KMS-11 (cell line): ENCODE measurements at regions not wholly inside any gene's neighbourhood (a gene's known extent, or its start where the extent isn't known, plus 50 kb on each side); places are given as distances from the start of the nearest gene placed in this dataset.

Source experiments
- H2AFZ ChIP-seq: fragments of 200-600 bp; sonication (generic); 2 replicates; pipeline ENCODE4 v1.6.1; 2016; ENCODE audit warnings: antibody characterized with exemption, mixed run types, low read depth
- H3K27ac ChIP-seq: fragments of 200-600 bp; sonication (generic); 2 replicates; pipeline ENCODE4 v1.6.1; 2016; ENCODE audit warnings: mild to moderate bottlenecking, mixed run types
- H3K27me3 ChIP-seq: fragments of 200-600 bp; sonication (generic); 2 replicates; pipeline ENCODE4 v1.6.1; 2017; ENCODE audit warnings: mild to moderate bottlenecking, low read depth, mixed run types, moderate library complexity; ENCODE audit not compliant: insufficient read depth
- H3K36me3 ChIP-seq: fragments of 200-600 bp; sonication (generic); 2 replicates; pipeline ENCODE4 v1.6.1; 2017; ENCODE audit warnings: mild to moderate bottlenecking, mixed run types; ENCODE audit not compliant: insufficient read depth
- H3K4me1 ChIP-seq: fragments of 200-600 bp; sonication (generic); 2 replicates; pipeline ENCODE4 v1.6.1; 2016; ENCODE audit warnings: mild to moderate bottlenecking, low read depth, mixed run types; ENCODE audit not compliant: poor library complexity, severe bottlenecking
- H3K4me2 ChIP-seq: fragments of 200-600 bp; sonication (generic); 2 replicates; pipeline ENCODE4 v1.7.0; 2016; ENCODE audit warnings: mild to moderate bottlenecking, mixed run types
- H3K4me3 ChIP-seq: fragments of 200-600 bp; sonication (generic); IDR thresholded peaks from 2 replicates; pipeline ENCODE4 v1.6.1; 2017; ENCODE audit warnings: low read depth, low read length, mixed read lengths; ENCODE audit not compliant: insufficient read depth
- H3K79me2 ChIP-seq: fragments of 200-600 bp; sonication (generic); 2 replicates; pipeline ENCODE4 v1.6.1; 2016; ENCODE audit warnings: low read depth, mixed run types; ENCODE audit not compliant: insufficient read depth
- H3K9ac ChIP-seq: fragments of 200-600 bp; sonication (generic); 2 replicates; pipeline ENCODE4 v1.6.1; 2016; ENCODE audit warnings: mild to moderate bottlenecking, mixed run types
- H4K20me1 ChIP-seq: fragments of 200-600 bp; sonication (generic); 2 replicates; pipeline ENCODE4 v1.6.1; 2016; ENCODE audit warnings: mild to moderate bottlenecking, mixed run types; ENCODE audit not compliant: insufficient read depth
- TF ChIP-seq, protein P1 (sequence below): fragments of 200-600 bp; sonication (generic); conservative IDR thresholded peaks from 2 replicates; pipeline ENCODE4 v1.6.1; 2017; ENCODE audit warnings: low read depth, mild to moderate bottlenecking, antibody characterized with exemption, low read length, moderate library complexity, mixed read lengths

GRCh38 chr6:140816681-140817080 lies 1316.0 kb upstream of the GJE1 start:
- no peaks in the 10 kb centered on the region for H3K36me3 ChIP-seq
- H3K4me3 ChIP-seq = no peak overlapping the region
- H2AFZ ChIP-seq = no peak overlapping the region
- no peak overlapping the region for H3K9ac ChIP-seq
- peaks cover 8% of the 10 kb centered on the region for H3K4me1 ChIP-seq
- no peaks in the 10 kb centered on the region for H4K20me1 ChIP-seq
- TF ChIP-seq, protein P1, sequence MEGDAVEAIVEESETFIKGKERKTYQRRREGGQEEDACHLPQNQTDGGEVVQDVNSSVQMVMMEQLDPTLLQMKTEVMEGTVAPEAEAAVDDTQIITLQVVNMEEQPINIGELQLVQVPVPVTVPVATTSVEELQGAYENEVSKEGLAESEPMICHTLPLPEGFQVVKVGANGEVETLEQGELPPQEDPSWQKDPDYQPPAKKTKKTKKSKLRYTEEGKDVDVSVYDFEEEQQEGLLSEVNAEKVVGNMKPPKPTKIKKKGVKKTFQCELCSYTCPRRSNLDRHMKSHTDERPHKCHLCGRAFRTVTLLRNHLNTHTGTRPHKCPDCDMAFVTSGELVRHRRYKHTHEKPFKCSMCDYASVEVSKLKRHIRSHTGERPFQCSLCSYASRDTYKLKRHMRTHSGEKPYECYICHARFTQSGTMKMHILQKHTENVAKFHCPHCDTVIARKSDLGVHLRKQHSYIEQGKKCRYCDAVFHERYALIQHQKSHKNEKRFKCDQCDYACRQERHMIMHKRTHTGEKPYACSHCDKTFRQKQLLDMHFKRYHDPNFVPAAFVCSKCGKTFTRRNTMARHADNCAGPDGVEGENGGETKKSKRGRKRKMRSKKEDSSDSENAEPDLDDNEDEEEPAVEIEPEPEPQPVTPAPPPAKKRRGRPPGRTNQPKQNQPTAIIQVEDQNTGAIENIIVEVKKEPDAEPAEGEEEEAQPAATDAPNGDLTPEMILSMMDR = no peak
- H3K27ac ChIP-seq = no peak overlapping the region
- H3K79me2 ChIP-seq = no peaks in the 10 kb centered on the region
- H3K27me3 ChIP-seq = no peaks in the 10 kb centered on the region
- no peak overlapping the region for H3K4me2 ChIP-seq

DNA sequence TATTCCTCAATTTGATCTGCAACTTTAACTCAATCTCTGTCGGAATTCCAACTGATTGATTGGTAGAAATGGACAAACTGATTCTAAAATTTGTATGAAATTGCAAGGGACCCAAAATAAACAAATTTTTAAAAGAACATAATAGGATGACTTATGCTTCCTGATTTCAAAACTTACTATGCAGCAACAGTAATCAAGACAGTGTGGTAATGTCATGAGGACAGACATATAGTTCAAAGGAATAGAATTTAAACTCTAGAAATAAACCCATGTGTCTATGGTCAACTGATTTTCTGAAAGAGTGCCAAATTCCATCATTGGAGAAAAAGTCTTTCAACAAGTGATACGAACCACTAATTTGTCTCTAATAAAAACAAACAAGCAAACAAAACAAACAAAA lies 1320.1 kb upstream of the GJE1 start:
- TF ChIP-seq, protein P1 = no peak
- no peak overlapping the region for H3K27ac ChIP-seq
- H2AFZ ChIP-seq = no peak overlapping the region
- H3K79me2 ChIP-seq = no peaks in the 10 kb centered on the region
- H3K36me3 ChIP-seq = no peaks in the 10 kb centered on the region
- peaks cover 40% of the 10 kb centered on the region for H3K4me1 ChIP-seq
- H3K4me3 ChIP-seq = no peak overlapping the region
- no peak overlapping the region for H3K9ac ChIP-seq
- H4K20me1 ChIP-seq = no peaks in the 10 kb centered on the region
- no peak overlapping the region for H3K4me2 ChIP-seq
- H3K27me3 ChIP-seq = no peaks in the 10 kb centered on the region

DNA sequence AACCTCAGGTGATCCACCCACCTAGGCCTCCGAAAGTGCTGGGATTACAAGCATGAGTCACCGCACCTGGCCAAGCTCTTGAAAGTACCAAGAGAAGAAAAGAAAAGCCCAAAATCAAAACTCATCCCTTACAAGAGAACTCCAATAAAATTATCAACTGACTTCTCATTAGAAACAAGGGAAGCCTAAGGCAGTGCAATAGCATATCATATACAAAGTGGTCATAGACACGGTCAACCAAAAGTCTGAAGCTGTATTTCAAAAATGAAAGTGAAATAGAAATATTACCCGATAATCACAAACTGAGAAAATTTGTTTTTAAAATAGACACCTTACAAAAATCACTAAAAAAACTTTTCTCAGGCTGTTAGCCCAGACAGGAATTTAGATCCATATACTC lies 1321.1 kb upstream of the GJE1 start:
- H3K36me3 ChIP-seq = no peaks in the 10 kb centered on the region
- no peaks in the 10 kb centered on the region for H3K79me2 ChIP-seq
- H3K4me3 ChIP-seq = no peak overlapping the region
- H3K9ac ChIP-seq = peak overlapping the region; percentile 28; the same call in 1 of the 2 replicates
- H3K4me2 ChIP-seq = peak overlapping the region; percentile 63
- no peaks in the 10 kb centered on the region for H4K20me1 ChIP-seq
- peak overlapping the region; percentile 45 for H3K27ac ChIP-seq
- H3K27me3 ChIP-seq = no peaks in the 10 kb centered on the region
- no peak overlapping the region for H2AFZ ChIP-seq
- H3K4me1 ChIP-seq = peaks cover 40% of the 10 kb centered on the region
- TF ChIP-seq, protein P1 = no peak

GRCh38 chr6:140809694-140810101 lies 1323.0 kb upstream of the GJE1 start:
- TF ChIP-seq, protein P1 = no peak
- Histone ChIP-seq H2AFZ (no peak overlapping the region), H3K9ac (no peak overlapping the region), H3K4me2 (peak overlapping the region; percentile 47), H3K4me3 (no peak overlapping the region), H3K27me3 (no peaks in the 10 kb centered on the region), H3K79me2 (no peaks in the 10 kb centered on the region), H4K20me1 (no peaks in the 10 kb centered on the region), H3K27ac (peak overlapping the region; percentile 45; the same call in 1 of the 2 replicates), H3K4me1 (peaks cover 40% of the 10 kb centered on the region), H3K36me3 (no peaks in the 10 kb centered on the region)
